Esophagus squamous epithelium (tissue), 4 donors: ENCODE measurements at regions not wholly inside any gene's neighbourhood (a gene's known extent, or its start where the extent isn't known, plus 50 kb on each side); places are given as distances from the start of the nearest gene placed in this dataset.

ENCODE experiments used
- POLR2A ChIP-seq, 4 donors: fragments of 450-650 bp; IDR thresholded peaks; one replicate each; pipeline ENCODE4 v1.6.1; 2017; ENCODE audit warnings: antibody characterized with exemption in 4 of 4, mild to moderate bottlenecking in 4 of 4, moderate library complexity in 3 of 4
- TF ChIP-seq, protein P1 (sequence below), 6 experiments: fragments of 450-650 bp in 4 of 6; fragments of 200-600 bp in 2 of 6; sonication (generic) in 2 of 6; IDR thresholded peaks; one replicate each; pipeline ENCODE4 v1.5.1; 2016 to 2019; ENCODE audit warnings: antibody characterized with exemption in 6 of 6, mild to moderate bottlenecking in 4 of 6, moderate library complexity in 4 of 6

DNA sequence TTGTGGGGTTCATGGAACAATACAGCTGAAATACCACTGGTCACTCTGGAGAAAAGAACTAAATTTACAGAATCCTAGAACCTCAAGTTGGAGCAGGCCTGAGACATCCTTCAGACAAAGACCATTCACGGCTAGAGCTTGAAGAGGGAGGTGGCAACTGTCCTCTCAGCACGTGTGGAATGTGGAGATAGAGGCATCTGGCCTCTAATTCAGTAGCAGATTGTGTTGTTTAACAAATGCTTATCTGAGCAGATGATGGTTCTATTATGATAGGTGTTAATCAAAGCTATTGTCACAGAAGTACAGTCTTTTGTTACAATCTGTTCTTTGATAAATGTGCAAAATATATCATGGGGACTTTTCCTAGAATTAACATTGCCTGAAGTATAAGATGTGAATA, 121.7 kb upstream of the KCNIP4 start:
- TF ChIP-seq, protein P1, sequence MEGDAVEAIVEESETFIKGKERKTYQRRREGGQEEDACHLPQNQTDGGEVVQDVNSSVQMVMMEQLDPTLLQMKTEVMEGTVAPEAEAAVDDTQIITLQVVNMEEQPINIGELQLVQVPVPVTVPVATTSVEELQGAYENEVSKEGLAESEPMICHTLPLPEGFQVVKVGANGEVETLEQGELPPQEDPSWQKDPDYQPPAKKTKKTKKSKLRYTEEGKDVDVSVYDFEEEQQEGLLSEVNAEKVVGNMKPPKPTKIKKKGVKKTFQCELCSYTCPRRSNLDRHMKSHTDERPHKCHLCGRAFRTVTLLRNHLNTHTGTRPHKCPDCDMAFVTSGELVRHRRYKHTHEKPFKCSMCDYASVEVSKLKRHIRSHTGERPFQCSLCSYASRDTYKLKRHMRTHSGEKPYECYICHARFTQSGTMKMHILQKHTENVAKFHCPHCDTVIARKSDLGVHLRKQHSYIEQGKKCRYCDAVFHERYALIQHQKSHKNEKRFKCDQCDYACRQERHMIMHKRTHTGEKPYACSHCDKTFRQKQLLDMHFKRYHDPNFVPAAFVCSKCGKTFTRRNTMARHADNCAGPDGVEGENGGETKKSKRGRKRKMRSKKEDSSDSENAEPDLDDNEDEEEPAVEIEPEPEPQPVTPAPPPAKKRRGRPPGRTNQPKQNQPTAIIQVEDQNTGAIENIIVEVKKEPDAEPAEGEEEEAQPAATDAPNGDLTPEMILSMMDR (IDR thresholded peaks at IDR 0.05): no peak
- TF ChIP-seq POLR2A (IDR thresholded peaks at IDR 0.05): no peak
